ENCODE measurements at regions not wholly inside any gene's neighbourhood (a gene's known extent, or its start where the extent isn't known, plus 50 kb on each side); places are given as distances from the start of the nearest gene placed in this dataset.

- H3K9me3 Mint-ChIP-seq (ENCODE audit: unreplicated experiment), result peaks cover 2% of the 10 kb centered on the region
- no peaks in the 10 kb centered on the region for H3K4me1 ChIP-seq (ENCODE audit: insufficient read depth, low read length)
- H3K4me3 Mint-ChIP-seq (ENCODE audit: unreplicated experiment), result no peak overlapping the region
- H3K27me3 Mint-ChIP-seq (ENCODE audit: low read depth, unreplicated experiment), result no peaks in the 10 kb centered on the region
- no peaks in the 10 kb centered on the region for H4K20me1 ChIP-seq (ENCODE audit: insufficient read depth, low read length)
- no peaks in the 10 kb centered on the region for H3K9me3 ChIP-seq (ENCODE audit: insufficient read depth, low read depth, low read length)
- no peak overlapping the region for H3K27ac Mint-ChIP-seq (ENCODE audit: unreplicated experiment)
- no peak for TF ChIP-seq CTCF (IDR thresholded peaks at IDR 0.05; ENCODE audit: insufficient read depth, low read depth, low read length)
- no peaks in the 10 kb centered on the region for H3K36me3 Mint-ChIP-seq (ENCODE audit: low read depth, unreplicated experiment)
- no peaks in the 10 kb centered on the region for H3K36me3 ChIP-seq (ENCODE audit: insufficient read depth, low read length)
- no peak overlapping the region for H3K4me3 ChIP-seq (ENCODE audit: insufficient read depth, low read depth, low read length)
- no peaks in the 10 kb centered on the region for H3K79me2 ChIP-seq (ENCODE audit: insufficient read depth, low read length)
- no peaks in the 10 kb centered on the region for H3K4me1 Mint-ChIP-seq (ENCODE audit: low read depth, unreplicated experiment)
- DNase-seq (ENCODE audit: low read depth), result no peak
- H3K27ac ChIP-seq (ENCODE audit: low read depth, low read length), result no peak overlapping the region
- no peak overlapping the region for H3K4me2 ChIP-seq (ENCODE audit: low read length)
- no peaks in the 10 kb centered on the region for H3K27me3 ChIP-seq (ENCODE audit: insufficient read depth, low read length)
- H2AFZ ChIP-seq (ENCODE audit: low read depth, low read length), result no peak overlapping the region
- H3K9ac ChIP-seq (ENCODE audit: low read length), result no peak overlapping the region
- FAIRE-seq, result no peak
Observed at GRCh38 chr6:126235363-126235762, 104.6 kb upstream of the CENPW start.

GRCh38 chr6:126245077-126245476 is 94.8 kb upstream of the CENPW start:
- Histone ChIP-seq H3K9ac (ENCODE audit: low read length) (no peak overlapping the region), H3K4me1 (ENCODE audit: insufficient read depth, low read length) (no peaks in the 10 kb centered on the region), H3K4me3 (ENCODE audit: insufficient read depth, low read depth, low read length) (no peak overlapping the region), H3K9me3 (ENCODE audit: insufficient read depth, low read depth, low read length) (no peaks in the 10 kb centered on the region), H3K27me3 (ENCODE audit: insufficient read depth, low read length) (no peaks in the 10 kb centered on the region), H3K36me3 (ENCODE audit: insufficient read depth, low read length) (no peaks in the 10 kb centered on the region), H4K20me1 (ENCODE audit: insufficient read depth, low read length) (no peaks in the 10 kb centered on the region), H3K4me2 (ENCODE audit: low read length) (no peak overlapping the region), H3K27ac (ENCODE audit: low read depth, low read length) (no peak overlapping the region), H2AFZ (ENCODE audit: low read depth, low read length) (no peak overlapping the region), H3K79me2 (ENCODE audit: insufficient read depth, low read length) (no peaks in the 10 kb centered on the region)
- no peak overlapping the region for H3K4me3 Mint-ChIP-seq (ENCODE audit: unreplicated experiment)
- no peaks in the 10 kb centered on the region for H3K36me3 Mint-ChIP-seq (ENCODE audit: low read depth, unreplicated experiment)
- H3K27ac Mint-ChIP-seq (ENCODE audit: unreplicated experiment), result no peak overlapping the region
- FAIRE-seq, result no peak
- TF ChIP-seq CTCF (IDR thresholded peaks at IDR 0.05; ENCODE audit: insufficient read depth, low read depth, low read length) (no peak), EZH2 (IDR thresholded peaks at IDR 0.05; ENCODE audit: insufficient read depth, low read length) (no peak)
- no peaks in the 10 kb centered on the region for H3K4me1 Mint-ChIP-seq (ENCODE audit: low read depth, unreplicated experiment)
- no peak for DNase-seq (ENCODE audit: low read depth)
- no peaks in the 10 kb centered on the region for H3K27me3 Mint-ChIP-seq (ENCODE audit: low read depth, unreplicated experiment)
- peaks cover 8% of the 10 kb centered on the region for H3K9me3 Mint-ChIP-seq (ENCODE audit: unreplicated experiment)

- H3K27ac ChIP-seq (ENCODE audit: low read depth, low read length), result no peak overlapping the region
- no peak for FAIRE-seq
- H3K4me3 Mint-ChIP-seq (ENCODE audit: unreplicated experiment), result no peak overlapping the region
Observed at GRCh38 chr6:126252154-126252553, 87.8 kb upstream of the CENPW start.

More at GRCh38 chr6:126252154-126252553, 87.8 kb upstream of the CENPW start:
- TF ChIP-seq CTCF (IDR thresholded peaks at IDR 0.05; ENCODE audit: insufficient read depth, low read depth, low read length), result no peak
- no peak for TF ChIP-seq EZH2 (IDR thresholded peaks at IDR 0.05; ENCODE audit: insufficient read depth, low read length)
- H3K4me1 Mint-ChIP-seq (ENCODE audit: low read depth, unreplicated experiment), result no peaks in the 10 kb centered on the region
- H3K4me1 ChIP-seq (ENCODE audit: insufficient read depth, low read length), result no peaks in the 10 kb centered on the region
- no peak overlapping the region for H3K9ac ChIP-seq (ENCODE audit: low read length)
- H3K27ac Mint-ChIP-seq (ENCODE audit: unreplicated experiment), result no peak overlapping the region
- peaks cover 2% of the 10 kb centered on the region for H3K36me3 Mint-ChIP-seq (ENCODE audit: low read depth, unreplicated experiment)
- H3K4me2 ChIP-seq (ENCODE audit: low read length), result no peak overlapping the region
- no peaks in the 10 kb centered on the region for H3K36me3 ChIP-seq (ENCODE audit: insufficient read depth, low read length)
- no peaks in the 10 kb centered on the region for H4K20me1 ChIP-seq (ENCODE audit: insufficient read depth, low read length)
- no peaks in the 10 kb centered on the region for H3K27me3 ChIP-seq (ENCODE audit: insufficient read depth, low read length)
- H3K9me3 Mint-ChIP-seq (ENCODE audit: unreplicated experiment), result peaks cover 3% of the 10 kb centered on the region
- DNase-seq (ENCODE audit: low read depth), result no peak
- no peaks in the 10 kb centered on the region for H3K27me3 Mint-ChIP-seq (ENCODE audit: low read depth, unreplicated experiment)
- no peak overlapping the region for H3K4me3 ChIP-seq (ENCODE audit: insufficient read depth, low read depth, low read length)
- no peaks in the 10 kb centered on the region for H3K9me3 ChIP-seq (ENCODE audit: insufficient read depth, low read depth, low read length)
- H3K79me2 ChIP-seq (ENCODE audit: insufficient read depth, low read length), result no peaks in the 10 kb centered on the region
- no peak overlapping the region for H2AFZ ChIP-seq (ENCODE audit: low read depth, low read length)
